ENCODE measurements at regions not wholly inside any gene's neighbourhood (a gene's known extent, or its start where the extent isn't known, plus 50 kb on each side); places are given as distances from the start of the nearest gene placed in this dataset.

DNA sequence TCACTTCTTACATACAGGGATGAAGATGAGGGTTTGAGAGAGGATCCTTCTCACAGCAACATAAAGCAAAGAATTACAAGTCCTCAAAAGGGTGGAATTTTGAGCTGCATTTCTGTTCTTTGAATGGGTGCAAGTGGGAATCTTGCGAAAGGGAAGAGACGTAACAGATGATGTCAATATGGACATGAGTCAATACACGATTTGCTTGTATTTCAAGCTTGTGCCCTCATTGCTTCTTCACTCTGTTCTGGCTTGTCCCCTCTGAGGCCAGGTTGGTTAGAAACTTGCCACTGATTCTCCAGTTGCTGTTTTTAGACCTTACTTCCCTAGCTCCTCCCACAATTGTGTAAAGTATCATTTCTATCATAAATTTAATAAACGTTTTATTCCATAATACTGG is 104.8 kb upstream of the CLINT1 start:
- TF ChIP-seq, protein P1, sequence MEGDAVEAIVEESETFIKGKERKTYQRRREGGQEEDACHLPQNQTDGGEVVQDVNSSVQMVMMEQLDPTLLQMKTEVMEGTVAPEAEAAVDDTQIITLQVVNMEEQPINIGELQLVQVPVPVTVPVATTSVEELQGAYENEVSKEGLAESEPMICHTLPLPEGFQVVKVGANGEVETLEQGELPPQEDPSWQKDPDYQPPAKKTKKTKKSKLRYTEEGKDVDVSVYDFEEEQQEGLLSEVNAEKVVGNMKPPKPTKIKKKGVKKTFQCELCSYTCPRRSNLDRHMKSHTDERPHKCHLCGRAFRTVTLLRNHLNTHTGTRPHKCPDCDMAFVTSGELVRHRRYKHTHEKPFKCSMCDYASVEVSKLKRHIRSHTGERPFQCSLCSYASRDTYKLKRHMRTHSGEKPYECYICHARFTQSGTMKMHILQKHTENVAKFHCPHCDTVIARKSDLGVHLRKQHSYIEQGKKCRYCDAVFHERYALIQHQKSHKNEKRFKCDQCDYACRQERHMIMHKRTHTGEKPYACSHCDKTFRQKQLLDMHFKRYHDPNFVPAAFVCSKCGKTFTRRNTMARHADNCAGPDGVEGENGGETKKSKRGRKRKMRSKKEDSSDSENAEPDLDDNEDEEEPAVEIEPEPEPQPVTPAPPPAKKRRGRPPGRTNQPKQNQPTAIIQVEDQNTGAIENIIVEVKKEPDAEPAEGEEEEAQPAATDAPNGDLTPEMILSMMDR (conservative IDR thresholded peaks at IDR 0.05 in 1 of 2, IDR thresholded peaks at IDR 0.05 in 1 of 2; ENCODE audit: extremely low read depth in 1 of 2, insufficient read depth in 1 of 2, low read depth in 1 of 2, low read length in 2 of 2), result no peak
- no peak for TF ChIP-seq EZH2 (IDR thresholded peaks at IDR 0.05; ENCODE audit: borderline replicate concordance, low read length)
